Fibroblast of the aortic adventitia (primary cell): ENCODE measurements at regions not wholly inside any gene's neighbourhood (a gene's known extent, or its start where the extent isn't known, plus 50 kb on each side); places are given as distances from the start of the nearest gene placed in this dataset.

Experiments
- DNase-seq: peaks from one replicate; pipeline ENCODE4 v3.0.0-alpha.2; 2010; ENCODE audit warnings: low read depth
- H3K4me3 ChIP-seq: 2 replicates; pipeline ENCODE4 v1.5.1; 2011; ENCODE audit warnings: low read depth, mild to moderate bottlenecking, control low read depth, low read length, moderate library complexity
- CTCF ChIP-seq: IDR thresholded peaks from 2 replicates; pipeline ENCODE4 v1.5.1; 2011; ENCODE audit warnings: mild to moderate bottlenecking, low read length, control low read depth, inconsistent platforms; ENCODE audit not compliant: insufficient read depth

- no peak for DNase-seq
- no peak overlapping the region for H3K4me3 ChIP-seq
- TF ChIP-seq CTCF = no peak
Observed at GRCh38 chr5:5040712-5041111, 99.4 kb upstream of the ADAMTS16 start.

DNA sequence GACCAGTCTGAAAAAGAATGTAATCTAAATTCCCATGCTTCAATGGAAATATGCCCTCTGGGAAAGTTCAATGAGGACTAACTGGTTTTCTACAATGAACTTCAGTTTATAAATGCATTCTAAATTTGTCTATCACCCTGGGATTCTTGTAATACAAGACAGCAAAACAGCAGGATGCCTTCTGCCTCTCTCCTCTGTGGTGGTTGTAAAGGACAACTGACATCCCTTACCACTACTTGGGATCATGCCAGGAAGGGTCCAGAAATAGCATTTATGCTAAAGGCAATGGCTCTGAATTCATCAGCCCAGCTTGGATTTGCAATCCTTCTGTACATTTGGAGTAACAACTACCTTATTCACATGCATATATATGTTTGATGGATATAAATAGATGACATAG is 97.3 kb upstream of the ADAMTS16 start:
- no peak for DNase-seq
- no peak overlapping the region for H3K4me3 ChIP-seq
- TF ChIP-seq CTCF = no peak

DNA sequence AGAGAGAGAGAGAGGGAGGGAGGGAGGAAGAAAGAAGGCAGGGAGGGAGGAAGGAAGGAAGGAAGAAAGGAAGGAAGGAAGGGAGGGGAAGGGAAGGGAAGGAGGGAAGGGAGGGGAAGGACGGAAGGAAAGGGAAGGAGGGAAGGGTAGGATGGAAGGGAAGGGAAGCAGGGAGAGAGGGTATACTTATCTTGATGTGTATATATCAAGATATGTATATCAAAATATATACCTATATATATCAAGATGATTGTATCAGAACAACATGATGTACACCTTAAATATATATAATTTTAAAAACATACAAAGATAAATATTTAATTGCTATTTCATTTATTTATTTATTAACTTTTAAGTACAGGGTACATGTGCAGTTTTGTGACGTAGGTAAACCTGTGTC is 96.8 kb upstream of the ADAMTS16 start:
- no peak for TF ChIP-seq CTCF
- DNase-seq = no peak
- no peak overlapping the region for H3K4me3 ChIP-seq

- DNase-seq = no peak
- no peak overlapping the region for H3K4me3 ChIP-seq
- TF ChIP-seq CTCF = no peak
Observed at GRCh38 chr5:5044247-5044840, 95.8 kb upstream of the ADAMTS16 start.

DNA sequence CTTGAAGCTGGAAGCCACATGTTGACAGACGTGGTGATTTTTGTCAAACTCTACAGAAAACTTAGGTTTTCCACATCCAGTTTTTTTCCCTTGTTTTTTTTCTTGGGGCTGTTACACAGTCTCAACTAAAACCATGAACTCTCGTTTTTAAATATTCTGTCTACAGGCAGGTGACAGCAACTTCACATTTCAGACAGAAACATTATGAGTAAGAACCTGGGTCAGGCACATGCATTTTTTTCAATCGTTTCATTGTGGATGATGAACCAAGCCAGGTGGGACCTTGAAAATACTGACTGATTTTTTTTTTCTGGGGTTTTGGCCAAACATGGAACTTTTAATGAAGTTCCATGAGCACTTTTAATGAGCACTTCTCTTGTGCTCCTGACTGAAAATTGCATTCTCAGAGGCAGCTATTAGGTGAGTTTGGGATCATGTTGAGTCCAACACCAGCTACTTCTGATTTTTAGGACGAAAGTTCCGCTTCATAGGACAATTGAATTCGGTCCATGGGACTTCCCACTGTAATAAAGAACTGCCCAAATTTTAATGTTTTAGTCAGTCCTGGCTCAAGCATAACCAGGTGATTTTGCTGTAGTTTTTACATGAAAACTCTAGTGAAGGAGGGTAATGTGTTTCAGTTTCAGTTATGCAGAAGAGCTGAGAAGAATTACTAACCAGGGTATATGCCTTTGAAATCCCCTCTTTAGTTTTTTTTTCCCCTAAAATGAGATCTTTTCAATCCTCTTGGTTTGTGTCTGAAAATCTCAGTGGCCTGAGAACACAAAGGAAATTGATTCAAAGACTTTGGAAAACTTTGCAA is 93.2 kb upstream of the ADAMTS16 start:
- H3K4me3 ChIP-seq = no peak overlapping the region
- no peak for TF ChIP-seq CTCF
- DNase-seq = no peak

DNA sequence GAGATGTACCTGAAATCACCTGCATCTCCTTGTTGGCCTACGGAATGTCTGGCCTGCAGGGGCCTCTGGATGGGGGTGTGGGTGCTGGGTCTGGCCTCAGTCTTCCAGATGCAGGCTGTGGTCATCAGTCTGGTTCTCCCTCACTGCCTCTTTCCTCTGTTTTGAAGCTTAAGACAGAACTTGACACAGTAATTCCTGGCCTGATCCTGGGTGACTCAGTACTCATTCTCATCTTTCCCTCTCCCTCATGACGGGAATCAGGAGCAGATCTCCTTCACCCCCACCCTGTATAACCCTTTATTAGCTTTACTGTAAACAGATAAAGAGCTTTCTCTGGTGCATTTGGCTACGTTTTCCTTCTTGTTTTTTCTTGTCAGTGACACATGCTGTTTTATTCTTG is 89.3 kb upstream of the ADAMTS16 start:
- no peak overlapping the region for H3K4me3 ChIP-seq
- DNase-seq = no peak
- no peak for TF ChIP-seq CTCF
